GM12878 (cell line): ENCODE measurements at regions not wholly inside any gene's neighbourhood (a gene's known extent, or its start where the extent isn't known, plus 50 kb on each side); places are given as distances from the start of the nearest gene placed in this dataset.

Experiments
- ATAC-seq: fragments of 200-7000 bp; cut with Tn5 transposase; 3 replicates; pipeline ENCODE4 v1.9.1; 2020; ENCODE audit warnings: mild to moderate bottlenecking, moderate library complexity
- BruUV-seq: library from RNA; stranded (reverse); fragments of 400-500 nt; replicated peaks from 2 replicates; lab custom pipeline; 2021; lab: Mats Ljungman, UMichigan
- CTCF ChIA-PET: fragments of 300-600 bp; sonication (Branson Sonifier 250); formaldehyde crosslinking; extraction: SDS; loops from one replicate; lab custom pipeline; 2021; ENCODE audit warnings: inconsistent platforms; lab: Yijun Ruan, JAX
- POLR2A ChIA-PET: fragments of 350-600 bp; formaldehyde crosslinking; extraction: SDS; loops from one replicate; lab custom pipeline; 2021; ENCODE audit warnings: inconsistent platforms; lab: Charles Lee
- RAD21 ChIA-PET: fragments of 300-600 bp; sonication (Branson Sonifier 250); formaldehyde crosslinking; loops from one replicate; lab custom pipeline; 2023; ENCODE audit warnings: antibody characterized with exemption; ENCODE audit not compliant: unreplicated experiment; lab: Charles Lee
- SMC1A ChIA-PET: fragments of 300-600 bp; sonication (Branson Sonifier 250); formaldehyde crosslinking; loops from one replicate; lab custom pipeline; 2023; ENCODE audit not compliant: unreplicated experiment, uncharacterized antibody; lab: Charles Lee
- DNase-seq: peaks from one replicate; pipeline ENCODE4 v3.0.0-alpha.2; 2011; ENCODE audit warnings: low read depth, low spot score
- FAIRE-seq: peaks from 3 replicates; lab custom pipeline; 2011; peaks lifted over from hg19 to GRCh38; lab: Jason Lieb, UNC
- H2AFZ ChIP-seq: 2 replicates; pipeline ENCODE4 v1.6.0; 2011; ENCODE audit warnings: low read depth, low read length, control low read depth; ENCODE audit not compliant: control insufficient read depth
- H3K27ac ChIP-seq: 2 replicates; pipeline ENCODE4 v1.5.1; 2011; ENCODE audit warnings: control low read depth; ENCODE audit not compliant: control insufficient read depth, insufficient read depth
- H3K27me3 ChIP-seq, 2 experiments: replicated peaks in 1 of 2; 2 replicates each; pipeline versions ENCODE4 v1.6.0 to v1.6.1; 2011; ENCODE audit warnings: low read length in 1 of 2; ENCODE audit not compliant: control insufficient read depth in 2 of 2, insufficient read depth in 2 of 2
- H3K36me3 ChIP-seq, 2 experiments: 2 replicates each; pipeline ENCODE4 v1.5.1; 2011; ENCODE audit warnings: low read length in 1 of 2; ENCODE audit not compliant: control insufficient read depth in 2 of 2, insufficient read depth in 2 of 2
- H3K4me1 ChIP-seq: 2 replicates; pipeline ENCODE4 v1.6.1; 2011; ENCODE audit warnings: mild to moderate bottlenecking, low read length, moderate library complexity, mixed read lengths; ENCODE audit not compliant: control insufficient read depth, insufficient read depth
- H3K4me2 ChIP-seq: 2 replicates; pipeline ENCODE4 v1.6.0; 2011; ENCODE audit warnings: control low read depth; ENCODE audit not compliant: control insufficient read depth, insufficient read depth
- H3K4me3 ChIP-seq: fragments of 200-600 bp; sonication (generic); 2 replicates; pipeline ENCODE4 v1.5.1; 2016
- H3K79me2 ChIP-seq: 2 replicates; pipeline ENCODE4 v1.6.0; 2011; ENCODE audit warnings: low read length; ENCODE audit not compliant: control insufficient read depth, insufficient read depth
- H3K9ac ChIP-seq: 2 replicates; pipeline ENCODE4 v1.8.0; 2011; ENCODE audit warnings: low read length, control low read depth, mixed read lengths; ENCODE audit not compliant: control insufficient read depth, insufficient read depth
- H3K9me3 ChIP-seq: replicated peaks from 3 replicates; pipeline ENCODE4 v1.5.1; 2011; ENCODE audit warnings: mild to moderate bottlenecking, low read length; ENCODE audit not compliant: control insufficient read depth, insufficient read depth
- H4K20me1 ChIP-seq: 2 replicates; pipeline ENCODE4 v1.6.0; 2011; ENCODE audit not compliant: control insufficient read depth, insufficient read depth
- ETV6 ChIP-seq, 2 experiments: fragments of 450-650 bp in 1 of 2; IDR thresholded peaks in 1 of 2; conservative IDR thresholded peaks in 1 of 2; 2 replicates each; pipeline ENCODE4 v1.6.1; 2014; ENCODE audit warnings: antibody characterized with exemption in 1 of 2, borderline replicate concordance in 1 of 2, low read depth in 1 of 2, mild to moderate bottlenecking in 1 of 2, moderate library complexity in 1 of 2
- FOS ChIP-seq: IDR thresholded peaks from 3 replicates; pipeline ENCODE4 v1.6.1; 2011; ENCODE audit warnings: borderline replicate concordance; ENCODE audit not compliant: insufficient read length; ENCODE audit errors: extremely low read depth
- MTA3 ChIP-seq: IDR thresholded peaks from 2 replicates; pipeline ENCODE4 v1.6.1; 2012; ENCODE audit warnings: low read length, inconsistent platforms, borderline replicate concordance
- POU2F2 ChIP-seq: IDR thresholded peaks from 3 replicates; pipeline ENCODE4 v1.6.1; 2011; ENCODE audit warnings: low read depth, mild to moderate bottlenecking, low read length, borderline replicate concordance
- RAD21 ChIP-seq: IDR thresholded peaks from 2 replicates; pipeline ENCODE4 v1.6.1; 2011; ENCODE audit warnings: mild to moderate bottlenecking, low read depth, low read length, moderate library complexity; ENCODE audit not compliant: insufficient read depth
- STAT3 ChIP-seq: IDR thresholded peaks from 2 replicates; pipeline ENCODE4 v1.6.1; 2011; ENCODE audit warnings: low read depth, low read length, improper control_type of control experiment
- SUZ12 ChIP-seq: fragments of 200-600 bp; sonication (generic); IDR thresholded peaks from one replicate; pipeline ENCODE4 v1.6.1; 2018; ENCODE audit warnings: antibody characterized with exemption, mild to moderate bottlenecking; ENCODE audit not compliant: unreplicated experiment
- TAF1 ChIP-seq: IDR thresholded peaks from 2 replicates; pipeline ENCODE4 v1.6.1; 2011; ENCODE audit warnings: mild to moderate bottlenecking, low read depth, low read length, borderline replicate concordance
- YY1 ChIP-seq: IDR thresholded peaks from 2 replicates; pipeline ENCODE4 v1.6.1; 2011; ENCODE audit warnings: low read depth, mild to moderate bottlenecking, low read length
- ZBED1 ChIP-seq: IDR thresholded peaks from 2 replicates; pipeline ENCODE4 v1.6.1; 2016; ENCODE audit warnings: borderline replicate concordance
- WGBS: methylation state at CpG from one replicate; pipeline ENCODE4 v1.1.6; 2016; ENCODE audit warnings: low lambda C conversion rate; ENCODE audit not compliant: insufficient replicate concordance, insufficient coverage; ENCODE audit errors: missing lambda C conversion rate; 5-methylcytosine and 5-hydroxymethylcytosine counted together
- in situ Hi-C: fragments of 300-500 bp; cut with MboI; formaldehyde crosslinking; loops from 9 replicates; pipeline ENCODE4 v1.14.3; 2018; ENCODE audit warnings: mixed read lengths
- intact Hi-C: fragments of 100-400 bp; cut with micrococcal nuclease; formaldehyde crosslinking; loops from one replicate; pipeline ENCODE4 v1.14.2; 2022; ENCODE audit not compliant: unreplicated experiment
- TF ChIP-seq, protein P1 (sequence below), 3 experiments: IDR thresholded peaks in 2 of 3; conservative IDR thresholded peaks in 1 of 3; 2 replicates each; pipeline ENCODE4 v1.5.1; 2011; ENCODE audit warnings: low read depth in 3 of 3, low read length in 3 of 3, mild to moderate bottlenecking in 3 of 3, control low read depth in 2 of 3, moderate library complexity in 2 of 3, inconsistent platforms in 1 of 3, mixed read lengths in 1 of 3; ENCODE audit not compliant: control insufficient read depth in 2 of 3, insufficient read depth in 1 of 3; ENCODE audit errors: extremely low read depth in 1 of 3
- TF ChIP-seq, protein P2 (sequence below): fragments of 450-650 bp; IDR thresholded peaks from 2 replicates; pipeline ENCODE4 v1.6.1; 2018; ENCODE audit warnings: mild to moderate bottlenecking, low read depth, moderate library complexity; ENCODE audit not compliant: partially characterized antibody
- TF ChIP-seq, protein P3 (sequence below): fragments of 150-350 bp; IDR thresholded peaks from 2 replicates; pipeline ENCODE4 v1.6.1; 2014; ENCODE audit warnings: mild to moderate bottlenecking, low read depth, low read length

DNA sequence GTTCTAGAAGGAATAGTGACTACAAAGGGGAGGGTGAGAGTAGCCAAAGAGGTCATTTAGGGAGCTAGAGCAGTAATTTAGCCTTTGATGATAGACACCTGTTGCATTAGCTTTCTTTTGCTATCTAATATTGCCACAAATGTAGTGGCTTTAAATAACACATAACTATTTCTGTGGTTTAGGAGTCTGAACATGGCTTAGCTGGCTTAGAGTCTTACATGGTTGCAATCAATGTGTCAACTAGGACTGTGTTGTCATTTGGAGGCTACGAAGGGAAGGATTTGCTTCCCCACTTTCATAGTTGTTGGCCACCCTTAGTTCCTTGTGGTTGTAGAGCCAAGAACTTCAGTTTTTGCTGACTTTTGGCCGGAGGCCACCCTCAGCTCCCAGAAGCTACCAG, 99.9 kb downstream of the C12orf50 start:
- SMC1A ChIA-PET, result no interaction called here
- CTCF ChIA-PET, result no interaction called here
- H3K36me3 ChIP-seq, result no peaks in the 10 kb centered on the region
- 0% methylated on average over 2 of the region's 2 CpGs for WGBS
- no peak for TF ChIP-seq SUZ12
- TF ChIP-seq TAF1, result no peak
- no peak for TF ChIP-seq FOS
- no peak for TF ChIP-seq MTA3
- TF ChIP-seq YY1, result no peak
- no peak for TF ChIP-seq ZBED1
- H3K27me3 ChIP-seq, result no peaks in the 10 kb centered on the region; a peak in 1 of 4 replicates
- DNase-seq (no peak), FAIRE-seq (no peak), ATAC-seq (no peak)
- RAD21 ChIA-PET, result no interaction called here
- no peak overlapping the region for H2AFZ ChIP-seq
- in situ Hi-C loops (no loop called here), intact Hi-C loops (no loop called here)
- H3K79me2 ChIP-seq, result no peaks in the 10 kb centered on the region
- POLR2A ChIA-PET, result no interaction called here
- H3K27ac ChIP-seq, result no peak overlapping the region
- H3K9ac ChIP-seq, result no peak overlapping the region
- no peak overlapping the region for H3K4me3 ChIP-seq
- H3K4me2 ChIP-seq, result no peak overlapping the region
- no peaks in the 10 kb centered on the region for H4K20me1 ChIP-seq
- H3K9me3 ChIP-seq, result no peaks in the 10 kb centered on the region
- BruUV-seq, result no TSS peak
- no peaks in the 10 kb centered on the region for H3K4me1 ChIP-seq

DNA sequence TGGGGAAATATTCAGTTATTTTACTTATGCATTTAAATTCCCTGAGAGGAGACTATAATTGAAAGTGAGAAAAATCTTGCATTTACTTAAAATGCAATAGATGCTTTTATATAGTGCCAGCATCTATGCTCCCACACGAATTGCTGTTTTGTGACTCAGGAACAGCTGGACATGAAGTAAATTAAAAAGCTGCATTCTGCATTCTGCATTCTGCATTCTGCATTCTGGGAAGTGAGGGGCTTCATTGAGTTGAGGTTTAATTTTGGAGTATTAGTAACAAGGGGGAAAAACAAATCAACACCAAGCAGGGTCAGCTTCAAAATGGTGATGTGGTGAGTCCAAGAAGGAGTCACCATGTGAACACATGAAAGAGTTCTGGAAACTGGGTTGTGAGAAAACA, 101.2 kb downstream of the C12orf50 start:
- Histone ChIP-seq H3K27ac (no peak overlapping the region), H3K4me2 (no peak overlapping the region), H3K9ac (no peak overlapping the region), H3K36me3 (no peaks in the 10 kb centered on the region), H3K9me3 (no peaks in the 10 kb centered on the region), H3K4me3 (no peak overlapping the region), H3K79me2 (no peaks in the 10 kb centered on the region), H3K4me1 (no peaks in the 10 kb centered on the region), H3K27me3 (no peaks in the 10 kb centered on the region; a peak in 1 of 4 replicates), H4K20me1 (no peaks in the 10 kb centered on the region), H2AFZ (no peak overlapping the region)
- ChIA-PET SMC1A (no interaction called here), CTCF (no interaction called here), RAD21 (no interaction called here), POLR2A (no interaction called here)
- ATAC-seq (no peak), DNase-seq (no peak), FAIRE-seq (no peak)
- in situ Hi-C loops, result no loop called here
- no TSS peak for BruUV-seq
- 0% methylated on average over 1 of the region's 1 CpG for WGBS
- intact Hi-C loops, result no loop called here
- TF ChIP-seq, protein P1, sequence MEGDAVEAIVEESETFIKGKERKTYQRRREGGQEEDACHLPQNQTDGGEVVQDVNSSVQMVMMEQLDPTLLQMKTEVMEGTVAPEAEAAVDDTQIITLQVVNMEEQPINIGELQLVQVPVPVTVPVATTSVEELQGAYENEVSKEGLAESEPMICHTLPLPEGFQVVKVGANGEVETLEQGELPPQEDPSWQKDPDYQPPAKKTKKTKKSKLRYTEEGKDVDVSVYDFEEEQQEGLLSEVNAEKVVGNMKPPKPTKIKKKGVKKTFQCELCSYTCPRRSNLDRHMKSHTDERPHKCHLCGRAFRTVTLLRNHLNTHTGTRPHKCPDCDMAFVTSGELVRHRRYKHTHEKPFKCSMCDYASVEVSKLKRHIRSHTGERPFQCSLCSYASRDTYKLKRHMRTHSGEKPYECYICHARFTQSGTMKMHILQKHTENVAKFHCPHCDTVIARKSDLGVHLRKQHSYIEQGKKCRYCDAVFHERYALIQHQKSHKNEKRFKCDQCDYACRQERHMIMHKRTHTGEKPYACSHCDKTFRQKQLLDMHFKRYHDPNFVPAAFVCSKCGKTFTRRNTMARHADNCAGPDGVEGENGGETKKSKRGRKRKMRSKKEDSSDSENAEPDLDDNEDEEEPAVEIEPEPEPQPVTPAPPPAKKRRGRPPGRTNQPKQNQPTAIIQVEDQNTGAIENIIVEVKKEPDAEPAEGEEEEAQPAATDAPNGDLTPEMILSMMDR (IDR thresholded peaks at IDR 0.05 in 2 of 3, conservative IDR thresholded peaks at IDR 0.05 in 1 of 3; ENCODE audit: control insufficient read depth in 2 of 3, extremely low read depth in 1 of 3, insufficient read depth in 1 of 3, low read depth in 3 of 3, low read length in 3 of 3), result no peak
- TF ChIP-seq STAT3 (no peak), POU2F2 (no peak), RAD21 (no peak), ETV6 (conservative IDR thresholded peaks at IDR 0.05 in 1 of 2, IDR thresholded peaks at IDR 0.05 in 1 of 2; ENCODE audit: borderline replicate concordance in 1 of 2, low read depth in 1 of 2) (no peak)
- TF ChIP-seq, protein P2, sequence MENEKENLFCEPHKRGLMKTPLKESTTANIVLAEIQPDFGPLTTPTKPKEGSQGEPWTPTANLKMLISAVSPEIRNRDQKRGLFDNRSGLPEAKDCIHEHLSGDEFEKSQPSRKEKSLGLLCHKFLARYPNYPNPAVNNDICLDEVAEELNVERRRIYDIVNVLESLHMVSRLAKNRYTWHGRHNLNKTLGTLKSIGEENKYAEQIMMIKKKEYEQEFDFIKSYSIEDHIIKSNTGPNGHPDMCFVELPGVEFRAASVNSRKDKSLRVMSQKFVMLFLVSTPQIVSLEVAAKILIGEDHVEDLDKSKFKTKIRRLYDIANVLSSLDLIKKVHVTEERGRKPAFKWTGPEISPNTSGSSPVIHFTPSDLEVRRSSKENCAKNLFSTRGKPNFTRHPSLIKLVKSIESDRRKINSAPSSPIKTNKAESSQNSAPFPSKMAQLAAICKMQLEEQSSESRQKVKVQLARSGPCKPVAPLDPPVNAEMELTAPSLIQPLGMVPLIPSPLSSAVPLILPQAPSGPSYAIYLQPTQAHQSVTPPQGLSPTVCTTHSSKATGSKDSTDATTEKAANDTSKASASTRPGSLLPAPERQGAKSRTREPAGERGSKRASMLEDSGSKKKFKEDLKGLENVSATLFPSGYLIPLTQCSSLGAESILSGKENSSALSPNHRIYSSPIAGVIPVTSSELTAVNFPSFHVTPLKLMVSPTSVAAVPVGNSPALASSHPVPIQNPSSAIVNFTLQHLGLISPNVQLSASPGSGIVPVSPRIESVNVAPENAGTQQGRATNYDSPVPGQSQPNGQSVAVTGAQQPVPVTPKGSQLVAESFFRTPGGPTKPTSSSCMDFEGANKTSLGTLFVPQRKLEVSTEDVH, result no peak
- TF ChIP-seq, protein P3, sequence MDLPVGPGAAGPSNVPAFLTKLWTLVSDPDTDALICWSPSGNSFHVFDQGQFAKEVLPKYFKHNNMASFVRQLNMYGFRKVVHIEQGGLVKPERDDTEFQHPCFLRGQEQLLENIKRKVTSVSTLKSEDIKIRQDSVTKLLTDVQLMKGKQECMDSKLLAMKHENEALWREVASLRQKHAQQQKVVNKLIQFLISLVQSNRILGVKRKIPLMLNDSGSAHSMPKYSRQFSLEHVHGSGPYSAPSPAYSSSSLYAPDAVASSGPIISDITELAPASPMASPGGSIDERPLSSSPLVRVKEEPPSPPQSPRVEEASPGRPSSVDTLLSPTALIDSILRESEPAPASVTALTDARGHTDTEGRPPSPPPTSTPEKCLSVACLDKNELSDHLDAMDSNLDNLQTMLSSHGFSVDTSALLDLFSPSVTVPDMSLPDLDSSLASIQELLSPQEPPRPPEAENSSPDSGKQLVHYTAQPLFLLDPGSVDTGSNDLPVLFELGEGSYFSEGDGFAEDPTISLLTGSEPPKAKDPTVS, result no peak
